GM19023 (cell line): ENCODE measurements at regions not wholly inside any gene's neighbourhood (a gene's known extent, or its start where the extent isn't known, plus 50 kb on each side); places are given as distances from the start of the nearest gene placed in this dataset.
"Not testable (repeated sequence)": the region's sequence is repeated elsewhere in the genome, so short reads cannot be mapped to it uniquely, and the experiment has no call there.

Experiments
- ATAC-seq: cut with Tn5 transposase; IDR thresholded peaks from one replicate; pipeline ENCODE4 v1.9.1; 2021; ENCODE audit warnings: mild to moderate bottlenecking, moderate library complexity; ENCODE audit not compliant: unreplicated experiment

- ATAC-seq = no peak
Observed at GRCh38 chr12:25424211-25424731, 128.8 kb downstream of the LMNTD1 start.

DNA sequence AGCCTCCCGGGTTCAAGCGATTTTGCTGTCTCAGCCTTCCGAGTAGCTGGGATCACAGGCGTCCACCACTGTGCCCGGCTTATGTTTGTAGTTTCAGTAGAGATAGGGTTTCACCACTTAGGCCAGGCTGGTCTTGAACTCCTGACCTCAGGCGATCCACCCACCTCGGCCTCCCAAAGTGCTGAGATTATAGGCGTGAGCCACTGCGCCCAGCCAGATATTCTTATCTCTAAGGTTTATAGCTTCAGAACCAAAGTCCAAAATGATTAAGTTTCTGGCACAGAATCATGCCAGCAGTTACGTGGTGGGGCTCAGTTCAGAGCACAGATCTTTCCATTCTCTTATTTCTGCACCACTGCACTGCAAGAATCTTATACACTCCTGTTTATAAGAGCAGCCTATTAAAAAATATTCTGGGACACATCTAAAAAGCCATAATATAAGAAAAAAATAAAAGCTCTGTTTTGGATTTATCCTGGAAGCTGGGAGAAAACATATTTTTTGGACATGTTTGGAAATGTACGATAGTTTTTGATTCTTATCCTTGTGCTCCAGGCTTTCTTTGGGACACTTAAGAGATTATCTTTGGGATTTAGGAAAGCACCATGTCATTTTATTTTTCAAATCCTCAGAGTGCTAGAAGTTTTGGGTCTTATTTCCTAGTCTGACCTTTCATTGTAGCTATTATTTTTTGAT lies 129.6 kb downstream of the LMNTD1 start:
- no peak for ATAC-seq

GRCh38 chr12:25422241-25422640 lies 130.8 kb downstream of the LMNTD1 start:
- no peak for ATAC-seq

DNA sequence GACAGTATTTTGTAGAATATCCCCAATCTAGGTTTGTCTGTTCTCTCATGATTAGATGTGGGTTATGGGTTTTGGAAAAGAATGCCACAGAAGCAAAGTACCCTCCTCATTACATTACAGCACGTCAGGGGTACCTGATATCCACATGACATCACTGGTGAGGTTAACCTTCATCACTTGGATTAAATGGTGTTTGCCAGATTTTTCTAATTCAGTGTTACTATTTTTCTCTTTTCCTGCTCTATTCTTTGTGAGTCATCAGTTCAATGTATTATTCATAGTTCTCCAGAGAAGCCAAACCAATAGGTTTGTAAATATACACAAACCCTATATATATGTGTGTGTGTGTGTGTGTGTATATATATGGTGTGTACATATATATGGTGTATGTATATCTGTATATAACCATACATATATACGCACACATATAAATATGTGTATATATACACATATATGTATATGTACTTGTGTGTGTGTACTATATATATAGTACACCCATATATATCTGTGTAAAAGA lies 131.4 kb downstream of the LMNTD1 start:
- no peak for ATAC-seq

DNA sequence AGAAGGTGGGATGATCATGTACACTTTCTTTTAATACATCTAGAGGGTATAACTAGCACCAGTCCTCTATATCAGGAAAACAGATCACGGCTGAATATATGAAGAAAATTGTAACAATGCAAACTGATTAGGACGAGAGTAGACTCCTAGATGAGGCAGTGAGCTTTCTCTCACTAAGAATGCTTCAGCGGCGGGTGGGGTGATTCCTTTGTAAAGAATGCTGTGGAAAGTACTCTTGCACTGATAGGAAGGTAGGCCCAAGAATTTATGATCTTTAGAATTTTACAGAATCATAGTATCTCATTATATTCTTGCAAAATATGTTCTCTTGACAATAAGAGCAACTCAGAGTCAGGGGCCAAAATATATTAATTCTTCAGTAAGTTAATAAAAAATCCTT lies 133.0 kb downstream of the LMNTD1 start:
- ATAC-seq = no peak

GRCh38 chr12:25419595-25419994 lies 133.5 kb downstream of the LMNTD1 start:
- no peak for ATAC-seq

- ATAC-seq = no peak
Observed at GRCh38 chr12:25417071-25417470, 136.0 kb downstream of the LMNTD1 start.

DNA sequence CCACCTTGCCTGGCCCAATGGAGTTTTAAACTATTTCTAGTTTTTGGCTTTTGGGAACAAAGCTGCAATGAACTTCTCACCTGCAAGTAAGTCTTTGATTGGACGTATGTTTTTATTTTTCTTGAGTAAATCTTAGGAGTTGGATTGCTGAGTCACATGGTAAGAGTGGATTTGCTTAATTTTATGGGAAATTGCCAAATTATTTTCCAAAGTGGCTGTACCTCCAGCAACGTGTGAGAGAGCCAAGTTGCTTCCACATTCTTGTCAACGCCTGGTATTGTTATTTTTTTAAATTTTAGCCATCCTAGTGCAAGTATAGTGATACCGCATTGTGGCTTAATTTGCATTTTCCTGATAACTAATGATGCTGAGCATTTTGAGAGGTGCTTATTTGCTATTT lies 136.6 kb downstream of the LMNTD1 start:
- no peak for ATAC-seq

- ATAC-seq = no peak
Observed at GRCh38 chr12:25415004-25415403, 138.1 kb downstream of the LMNTD1 start.

DNA sequence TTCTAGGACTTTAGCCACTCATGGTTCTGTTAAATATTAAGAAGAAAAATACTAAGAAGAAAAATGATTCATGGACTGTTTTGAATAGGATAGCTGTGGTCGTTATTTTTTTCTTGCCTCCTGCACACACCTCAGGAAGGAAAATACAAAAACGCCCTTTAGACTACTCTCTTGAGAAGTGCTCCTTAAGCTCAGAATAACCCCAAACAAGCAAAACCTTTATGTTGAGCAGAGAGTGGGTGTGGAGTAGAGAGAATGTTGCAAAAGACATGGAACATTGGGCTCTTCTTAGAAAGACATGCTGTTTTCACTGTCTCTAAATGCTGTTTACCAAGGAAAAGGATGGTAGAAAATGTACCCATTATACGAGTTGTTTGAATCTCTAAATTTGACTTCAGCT lies 140.3 kb downstream of the LMNTD1 start:
- ATAC-seq = no peak

GRCh38 chr12:25404955-25405354 lies 148.1 kb downstream of the LMNTD1 start:
- no peak for ATAC-seq

- no peak for ATAC-seq
Observed at GRCh38 chr12:25401547-25402345, 151.0 kb upstream of the KRAS start.

GRCh38 chr12:25397001-25397400 lies 146.3 kb upstream of the KRAS start:
- no peak for ATAC-seq

- no peak for ATAC-seq
Observed at GRCh38 chr12:25395227-25395626, 144.5 kb upstream of the KRAS start.

DNA sequence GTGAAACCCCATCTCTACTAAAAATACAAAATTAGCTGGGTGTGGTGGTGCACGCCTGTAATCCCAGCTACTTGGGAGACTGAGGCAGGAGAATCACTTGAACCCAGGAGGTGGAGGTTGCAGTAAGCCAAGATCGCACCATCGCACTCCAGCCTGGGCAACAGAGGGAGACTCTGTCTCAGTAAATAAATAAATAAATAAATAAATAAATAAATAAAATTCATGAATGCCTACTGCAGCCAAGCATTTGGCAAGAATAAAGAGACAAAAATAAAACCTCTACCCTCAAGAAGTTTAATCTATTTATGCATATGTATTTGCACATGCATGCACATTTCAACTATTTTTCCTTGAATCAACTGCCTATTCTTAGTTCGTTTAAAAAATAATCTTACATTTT lies 144.0 kb upstream of the KRAS start:
- not testable (repeated sequence) for ATAC-seq

- ATAC-seq = no peak
Observed at GRCh38 chr12:25394025-25394424, 143.3 kb upstream of the KRAS start.

DNA sequence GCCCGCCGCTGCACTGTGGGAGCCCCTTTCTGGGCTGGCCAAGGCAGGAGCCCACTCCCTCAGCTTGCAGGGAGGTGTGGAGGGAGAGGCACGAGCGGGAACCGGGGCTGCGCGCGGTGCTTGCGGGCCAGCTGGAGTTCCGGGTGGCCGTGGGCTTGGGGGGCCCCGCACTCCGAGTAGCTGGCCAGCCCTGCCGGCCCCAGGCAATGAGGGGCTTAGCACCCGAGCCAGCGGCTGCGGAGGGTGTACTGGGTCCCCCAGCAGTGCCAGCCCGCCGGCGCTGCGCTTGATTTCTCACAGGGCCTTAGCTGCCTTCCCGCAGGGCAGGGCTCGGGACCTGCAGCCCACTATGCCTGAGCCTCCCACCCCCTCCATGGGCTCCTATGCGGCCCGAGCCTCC lies 140.6 kb upstream of the KRAS start:
- not testable (repeated sequence) for ATAC-seq

- ATAC-seq = no peak
Observed at GRCh38 chr12:25388183-25388582, 137.5 kb upstream of the KRAS start.

GRCh38 chr12:25387732-25388050 lies 137.0 kb upstream of the KRAS start:
- no peak for ATAC-seq

DNA sequence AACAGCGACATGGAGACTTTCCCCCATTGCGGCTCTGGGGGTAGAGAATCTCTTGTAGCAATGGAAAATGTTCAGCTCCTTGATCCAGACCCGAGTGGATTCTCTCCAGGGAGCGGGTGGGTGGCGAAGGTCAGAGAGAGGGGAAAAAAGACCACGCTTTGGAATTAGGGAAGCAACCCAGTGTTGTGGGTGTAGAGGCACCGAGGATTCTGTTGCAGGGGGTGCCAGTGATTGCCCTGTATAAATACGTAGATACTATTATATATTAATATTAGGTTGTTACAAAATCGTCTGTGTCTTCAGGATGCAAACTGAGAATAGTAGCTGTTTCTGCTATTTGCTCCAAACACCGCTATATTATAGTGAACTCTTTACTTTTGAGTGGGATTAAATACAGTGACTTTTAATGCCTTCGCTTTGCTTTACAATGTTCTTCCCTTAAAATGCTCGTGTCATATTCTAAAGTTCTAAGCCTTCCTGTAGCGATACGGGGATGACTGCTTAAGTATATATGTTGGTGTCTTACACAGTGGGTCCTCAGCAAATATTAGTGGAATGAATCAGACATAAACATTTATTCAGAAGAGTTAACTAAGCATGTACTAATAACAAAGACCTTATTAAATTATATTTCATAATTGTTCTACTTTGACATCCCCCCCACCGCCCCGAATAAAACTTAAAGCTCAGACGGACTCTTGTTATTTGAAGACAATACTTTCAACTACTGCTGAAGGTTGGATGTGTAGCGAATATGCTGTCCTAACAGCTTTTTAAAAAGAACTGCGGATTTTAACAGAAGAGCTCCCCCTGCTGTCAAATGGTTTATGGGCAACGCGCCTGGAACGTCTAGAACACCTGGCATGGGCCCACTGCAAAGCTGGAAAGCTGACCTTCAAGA lies 136.4 kb upstream of the KRAS start:
- ATAC-seq = no peak

DNA sequence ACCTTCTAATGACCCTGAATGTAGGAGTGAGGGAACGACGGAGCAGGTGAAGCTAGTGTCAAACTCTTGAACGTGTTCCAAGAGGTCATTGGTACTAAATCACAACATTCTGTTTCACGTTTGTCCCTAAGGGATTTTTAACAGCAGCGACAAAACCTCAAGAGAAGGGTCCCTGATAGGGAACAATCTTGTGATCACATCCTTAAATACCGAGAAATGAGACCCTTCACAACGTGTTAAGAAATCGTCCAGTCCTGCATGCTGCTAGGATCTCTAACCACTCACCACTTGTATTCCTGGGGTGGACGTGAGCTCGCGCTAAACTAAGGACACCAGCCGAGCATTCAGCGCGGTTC lies 134.1 kb upstream of the KRAS start:
- ATAC-seq = no peak
